ENCODE measurements at regions not wholly inside any gene's neighbourhood (a gene's known extent, or its start where the extent isn't known, plus 50 kb on each side); places are given as distances from the start of the nearest gene placed in this dataset.

DNA sequence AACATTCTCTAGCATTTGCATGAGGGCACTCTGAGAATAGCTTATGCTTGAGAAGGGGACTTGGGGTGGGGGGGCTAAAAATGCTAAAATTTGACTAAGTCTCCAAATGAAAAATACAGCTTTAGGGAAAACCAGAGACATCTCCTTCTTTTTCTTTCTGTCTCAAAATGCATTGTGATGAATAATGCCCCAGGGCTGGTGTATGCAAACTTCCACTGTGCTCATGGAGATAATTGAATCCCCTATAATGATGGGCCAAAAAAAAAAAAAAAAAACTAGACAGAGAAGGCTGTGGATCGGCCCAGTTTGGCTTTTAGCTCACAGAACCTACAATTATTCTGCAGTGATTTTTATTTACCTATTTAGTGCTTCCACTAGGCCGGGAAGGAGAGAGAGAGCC lies 147.9 kb upstream of the RORA start:
- no peak overlapping the region for H3K4me2 ChIP-seq (ENCODE audit: low read length)
- no peaks in the 10 kb centered on the region for H4K20me1 ChIP-seq (ENCODE audit: insufficient read depth)
- no peaks in the 10 kb centered on the region for H3K79me2 ChIP-seq (ENCODE audit: insufficient read depth, low read length)
- H3K4me3 ChIP-seq (replicated peaks in 1 of 2; ENCODE audit: low read depth in 1 of 2, low read length in 2 of 2), result no peak overlapping the region
- no TSS peak for BruUV-seq (replicated peaks)
- H3K4me1 ChIP-seq (ENCODE audit: control insufficient read depth in 1 of 2, insufficient read depth in 2 of 2, low read length in 2 of 2), result no peaks in the 10 kb centered on the region
- H3K9ac ChIP-seq (ENCODE audit: low read length), result no peak overlapping the region
- H3K36me3 ChIP-seq (ENCODE audit: control insufficient read depth in 1 of 2, insufficient read depth in 2 of 2, low read length in 2 of 2), result no peaks in the 10 kb centered on the region
- RAD21 ChIA-PET (ENCODE audit: low non-redundant PET in 1 of 2, low total read pairs in 2 of 2, uncharacterized antibody in 2 of 2, unreplicated experiment in 2 of 2), result no interaction called here
- no peak overlapping the region for H2AFZ ChIP-seq (ENCODE audit: low read depth, low read length, poor library complexity, severe bottlenecking)
- CTCF ChIA-PET, result no interaction called here
- POLR2A ChIA-PET, result no interaction called here
- no peak for DNase-seq (ENCODE audit: low read depth, low spot score)
- intact Hi-C loops (cut with micrococcal nuclease), result no loop called here
- H3K9me2 ChIP-seq (ENCODE audit: insufficient read depth), result no peaks in the 10 kb centered on the region
- ATAC-seq, result no peak
- no peaks in the 10 kb centered on the region for H3K27me3 ChIP-seq (ENCODE audit: insufficient read depth, low read length)
- TF ChIP-seq FOSL1 (IDR thresholded peaks at IDR 0.05; ENCODE audit: low read depth) (no peak), SRF (IDR thresholded peaks at IDR 0.05; ENCODE audit: low read depth) (no peak), YY1 (IDR thresholded peaks at IDR 0.05; ENCODE audit: extremely low read depth, insufficient replicate concordance, low read depth, low read length) (no peak), TCF7L2 (IDR thresholded peaks at IDR 0.05; ENCODE audit: borderline replicate concordance, extremely low read depth, insufficient read depth, insufficient read length) (no peak), ELF1 (IDR thresholded peaks at IDR 0.05; ENCODE audit: borderline replicate concordance, low read depth) (no peak), CBX3 (IDR thresholded peaks at IDR 0.05; ENCODE audit: low read depth) (no peak), EZH2phosphoT487 (IDR thresholded peaks at IDR 0.05; ENCODE audit: borderline replicate concordance) (no peak), RAD21 (IDR thresholded peaks at IDR 0.05; ENCODE audit: low read depth) (no peak), JUND (IDR thresholded peaks at IDR 0.05) (no peak)
- TF ChIP-seq, protein P1, sequence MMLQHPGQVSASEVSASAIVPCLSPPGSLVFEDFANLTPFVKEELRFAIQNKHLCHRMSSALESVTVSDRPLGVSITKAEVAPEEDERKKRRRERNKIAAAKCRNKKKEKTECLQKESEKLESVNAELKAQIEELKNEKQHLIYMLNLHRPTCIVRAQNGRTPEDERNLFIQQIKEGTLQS (IDR thresholded peaks at IDR 0.05), result no peak
- TF ChIP-seq, protein P2, sequence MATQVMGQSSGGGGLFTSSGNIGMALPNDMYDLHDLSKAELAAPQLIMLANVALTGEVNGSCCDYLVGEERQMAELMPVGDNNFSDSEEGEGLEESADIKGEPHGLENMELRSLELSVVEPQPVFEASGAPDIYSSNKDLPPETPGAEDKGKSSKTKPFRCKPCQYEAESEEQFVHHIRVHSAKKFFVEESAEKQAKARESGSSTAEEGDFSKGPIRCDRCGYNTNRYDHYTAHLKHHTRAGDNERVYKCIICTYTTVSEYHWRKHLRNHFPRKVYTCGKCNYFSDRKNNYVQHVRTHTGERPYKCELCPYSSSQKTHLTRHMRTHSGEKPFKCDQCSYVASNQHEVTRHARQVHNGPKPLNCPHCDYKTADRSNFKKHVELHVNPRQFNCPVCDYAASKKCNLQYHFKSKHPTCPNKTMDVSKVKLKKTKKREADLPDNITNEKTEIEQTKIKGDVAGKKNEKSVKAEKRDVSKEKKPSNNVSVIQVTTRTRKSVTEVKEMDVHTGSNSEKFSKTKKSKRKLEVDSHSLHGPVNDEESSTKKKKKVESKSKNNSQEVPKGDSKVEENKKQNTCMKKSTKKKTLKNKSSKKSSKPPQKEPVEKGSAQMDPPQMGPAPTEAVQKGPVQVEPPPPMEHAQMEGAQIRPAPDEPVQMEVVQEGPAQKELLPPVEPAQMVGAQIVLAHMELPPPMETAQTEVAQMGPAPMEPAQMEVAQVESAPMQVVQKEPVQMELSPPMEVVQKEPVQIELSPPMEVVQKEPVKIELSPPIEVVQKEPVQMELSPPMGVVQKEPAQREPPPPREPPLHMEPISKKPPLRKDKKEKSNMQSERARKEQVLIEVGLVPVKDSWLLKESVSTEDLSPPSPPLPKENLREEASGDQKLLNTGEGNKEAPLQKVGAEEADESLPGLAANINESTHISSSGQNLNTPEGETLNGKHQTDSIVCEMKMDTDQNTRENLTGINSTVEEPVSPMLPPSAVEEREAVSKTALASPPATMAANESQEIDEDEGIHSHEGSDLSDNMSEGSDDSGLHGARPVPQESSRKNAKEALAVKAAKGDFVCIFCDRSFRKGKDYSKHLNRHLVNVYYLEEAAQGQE (IDR thresholded peaks at IDR 0.05; ENCODE audit: low read depth), result no peak
- TF ChIP-seq, protein P3, sequence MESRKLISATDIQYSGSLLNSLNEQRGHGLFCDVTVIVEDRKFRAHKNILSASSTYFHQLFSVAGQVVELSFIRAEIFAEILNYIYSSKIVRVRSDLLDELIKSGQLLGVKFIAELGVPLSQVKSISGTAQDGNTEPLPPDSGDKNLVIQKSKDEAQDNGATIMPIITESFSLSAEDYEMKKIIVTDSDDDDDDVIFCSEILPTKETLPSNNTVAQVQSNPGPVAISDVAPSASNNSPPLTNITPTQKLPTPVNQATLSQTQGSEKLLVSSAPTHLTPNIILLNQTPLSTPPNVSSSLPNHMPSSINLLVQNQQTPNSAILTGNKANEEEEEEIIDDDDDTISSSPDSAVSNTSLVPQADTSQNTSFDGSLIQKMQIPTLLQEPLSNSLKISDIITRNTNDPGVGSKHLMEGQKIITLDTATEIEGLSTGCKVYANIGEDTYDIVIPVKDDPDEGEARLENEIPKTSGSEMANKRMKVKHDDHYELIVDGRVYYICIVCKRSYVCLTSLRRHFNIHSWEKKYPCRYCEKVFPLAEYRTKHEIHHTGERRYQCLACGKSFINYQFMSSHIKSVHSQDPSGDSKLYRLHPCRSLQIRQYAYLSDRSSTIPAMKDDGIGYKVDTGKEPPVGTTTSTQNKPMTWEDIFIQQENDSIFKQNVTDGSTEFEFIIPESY (IDR thresholded peaks at IDR 0.05; ENCODE audit: extremely low read depth, insufficient replicate concordance, low read length), result no peak
- peaks cover 0 to 12% of the 10 kb centered on the region in 2 experiments; a peak in 1 of 4 replicates for H3K9me3 ChIP-seq (ENCODE audit: control insufficient read depth in 1 of 2, insufficient read depth in 1 of 2, low read depth in 1 of 2, low read length in 2 of 2)
- no peak overlapping the region for H3K27ac ChIP-seq (ENCODE audit: low read depth, low read length)
